ENCODE measurements at regions not wholly inside any gene's neighbourhood (a gene's known extent, or its start where the extent isn't known, plus 50 kb on each side); places are given as distances from the start of the nearest gene placed in this dataset.
A peak's percentile ranks its signal among the peaks of the same experiment; 100 is the strongest.

- Histone ChIP-seq H4K8ac (replicated peaks; ENCODE audit: insufficient read length, low read depth, low read length) (no peak overlapping the region), H3K27me3 (ENCODE audit: insufficient read depth, low read length) (no peaks in the 10 kb centered on the region), H3K4ac (ENCODE audit: low read depth, low read length) (no peak overlapping the region), H3K23ac (ENCODE audit: insufficient read length, low read depth, low read length) (no peak overlapping the region), H3K23me2 (ENCODE audit: insufficient read length, low read depth, low read length, poor library complexity, severe bottlenecking) (no peaks in the 10 kb centered on the region), H3K4me2 (ENCODE audit: insufficient read depth, insufficient read length, low read length) (no peak overlapping the region), H2BK20ac (ENCODE audit: low read depth, low read length, poor library complexity, severe bottlenecking) (no peak overlapping the region), H3K27ac (ENCODE audit: insufficient read length, low read depth, low read length) (no peak overlapping the region), H4K20me1 (ENCODE audit: control insufficient read depth, insufficient read depth, insufficient read length) (no peaks in the 10 kb centered on the region), H3K4me1 (ENCODE audit: insufficient read depth, low read length) (no peaks in the 10 kb centered on the region), H2BK120ac (ENCODE audit: low read depth, low read length, poor library complexity, severe bottlenecking) (no peak overlapping the region), H2AFZ (ENCODE audit: low read length) (no peak overlapping the region), H4K91ac (ENCODE audit: insufficient read length, low read depth, low read length) (no peak overlapping the region), H2AK5ac (ENCODE audit: insufficient read length, low read length) (no peak overlapping the region), H3K14ac (ENCODE audit: insufficient read depth, low read length) (no peak overlapping the region), H4K5ac (ENCODE audit: insufficient read length, low read depth, low read length) (no peak overlapping the region), H3K18ac (ENCODE audit: insufficient read length, low read depth, low read length) (no peak overlapping the region), H3K79me1 (ENCODE audit: insufficient read depth, low read depth, low read length, poor library complexity, severe bottlenecking) (no peaks in the 10 kb centered on the region), H3K9ac (ENCODE audit: extremely low read depth, insufficient read length, low read length) (no peak overlapping the region), H2BK5ac (ENCODE audit: insufficient read length, low read length) (no peak overlapping the region), H3K56ac (ENCODE audit: insufficient read length, low read depth, low read length) (no peak overlapping the region), H2BK15ac (ENCODE audit: low read depth, low read length) (no peak overlapping the region), H3K79me2 (ENCODE audit: insufficient read depth, low read length) (no peaks in the 10 kb centered on the region), H2BK12ac (ENCODE audit: insufficient read length, low read depth, low read length) (no peak overlapping the region), H3T11ph (ENCODE audit: low read length) (no peak overlapping the region), H3K9me3 (ENCODE audit: control insufficient read depth, low read depth, low read length) (no peaks in the 10 kb centered on the region)
- H3K9me3 Mint-ChIP-seq = no peaks in the 10 kb centered on the region
- H3K4me3 Mint-ChIP-seq = no peak overlapping the region; a peak in 1 of 5 replicates
- no peak for TF ChIP-seq CTCF (conservative IDR thresholded peaks at IDR 0.05)
- DNase-seq = peak; percentile 62
- WGBS (ENCODE audit: extremely low coverage, insufficient read length, low lambda C conversion rate) = no CpG with 5 or more reads among the region's 25 CpGs
- H3K4me1 Mint-ChIP-seq = peaks cover 4 to 9% of the 10 kb centered on the region in 2 experiments; a peak in 3 of 4 replicates
- H3K27ac Mint-ChIP-seq = peak overlapping the region in 1 of 3 experiments; percentile 64; a peak in 1 of 7 replicates
- peaks cover 2% of the 10 kb centered on the region for H3K27me3 Mint-ChIP-seq (ENCODE audit: low read depth)
- H3K36me3 Mint-ChIP-seq (ENCODE audit: insufficient read depth in 1 of 3, low read depth in 3 of 3) = peaks cover 0 to 10% (median 2%) of the 10 kb centered on the region in 3 experiments; a peak in 3 of 7 replicates
Observed at GRCh38 chr12:9405886-9406563, 197.8 kb upstream of the PZP start.

Data from H9 (cell line).